Fibroblast of lung (primary cell): ENCODE measurements at regions not wholly inside any gene's neighbourhood (a gene's known extent, or its start where the extent isn't known, plus 50 kb on each side); places are given as distances from the start of the nearest gene placed in this dataset.

ENCODE experiments used
- DNase-seq, 2 donors: peaks; one replicate each; pipeline versions ENCODE4 v3.0.0 to v3.0.0-alpha.2; 2010; ENCODE audit warnings: low read depth in 2 of 2
- H2AFZ ChIP-seq: 2 replicates; pipeline ENCODE4 v1.5.1; 2012; ENCODE audit warnings: low read length, control low read depth, inconsistent platforms
- H3K27ac ChIP-seq: 2 replicates; pipeline ENCODE4 v1.5.1; 2011; ENCODE audit warnings: low read length, control low read depth; ENCODE audit not compliant: insufficient read depth
- H3K27me3 ChIP-seq: 2 replicates; pipeline ENCODE4 v1.5.1; 2011; ENCODE audit warnings: mild to moderate bottlenecking, low read length; ENCODE audit not compliant: control insufficient read depth, insufficient read depth
- H3K36me3 ChIP-seq: 2 replicates; pipeline ENCODE4 v1.5.1; 2011; ENCODE audit warnings: low read length; ENCODE audit not compliant: control insufficient read depth, insufficient read depth
- H3K4me1 ChIP-seq: 2 replicates; pipeline ENCODE4 v1.5.1; 2011; ENCODE audit warnings: low read length; ENCODE audit not compliant: control insufficient read depth, insufficient read depth; ENCODE audit errors: extremely low read depth
- H3K4me2 ChIP-seq: 2 replicates; pipeline ENCODE4 v1.5.1; 2011; ENCODE audit warnings: low read length, control low read depth; ENCODE audit not compliant: insufficient read depth; ENCODE audit errors: extremely low read depth
- H3K4me3 ChIP-seq, 4 experiments: fragments of 200-600 bp in 1 of 4; sonication (generic) in 1 of 4; replicated peaks in 1 of 4; 2 replicates each; pipeline ENCODE4 v1.5.1; 2011 to 2016; ENCODE audit warnings: low read length in 4 of 4, low read depth in 3 of 4, mild to moderate bottlenecking in 3 of 4, control low read depth in 2 of 4, inconsistent platforms in 1 of 4, mixed read lengths in 1 of 4; ENCODE audit not compliant: insufficient read depth in 1 of 4; ENCODE audit errors: control extremely low read depth in 1 of 4
- H3K79me2 ChIP-seq: 2 replicates; pipeline ENCODE4 v1.5.1; 2012; ENCODE audit warnings: mild to moderate bottlenecking, low read length, inconsistent platforms; ENCODE audit not compliant: control insufficient read depth, insufficient read depth
- H3K9ac ChIP-seq: 2 replicates; pipeline ENCODE4 v1.5.1; 2011; ENCODE audit warnings: mild to moderate bottlenecking, low read length, control low read depth; ENCODE audit not compliant: insufficient read depth
- H3K9me3 ChIP-seq: 2 replicates; pipeline ENCODE4 v1.5.1; 2012; ENCODE audit warnings: low read depth, low read length; ENCODE audit not compliant: control insufficient read depth, insufficient read depth
- H4K20me1 ChIP-seq: 2 replicates; pipeline ENCODE4 v1.5.1; 2011; ENCODE audit warnings: low read length; ENCODE audit not compliant: control insufficient read depth, insufficient read depth; ENCODE audit errors: extremely low read depth
- EZH2 ChIP-seq: IDR thresholded peaks from 2 replicates; pipeline ENCODE4 v1.5.1; 2012; ENCODE audit warnings: low read length, control low read depth, mild to moderate bottlenecking; ENCODE audit errors: missing control alignments
- TF ChIP-seq, protein P1 (sequence below), 2 donors: IDR thresholded peaks in 1 of 2; conservative IDR thresholded peaks in 1 of 2; 1 replicate in 1 of 2; 2 replicates in 1 of 2; pipeline ENCODE4 v1.5.1; 2011 to 2012; ENCODE audit warnings: low read length in 2 of 2, control low read depth in 1 of 2, inconsistent platforms in 1 of 2, low read depth in 1 of 2, mild to moderate bottlenecking in 1 of 2

DNA sequence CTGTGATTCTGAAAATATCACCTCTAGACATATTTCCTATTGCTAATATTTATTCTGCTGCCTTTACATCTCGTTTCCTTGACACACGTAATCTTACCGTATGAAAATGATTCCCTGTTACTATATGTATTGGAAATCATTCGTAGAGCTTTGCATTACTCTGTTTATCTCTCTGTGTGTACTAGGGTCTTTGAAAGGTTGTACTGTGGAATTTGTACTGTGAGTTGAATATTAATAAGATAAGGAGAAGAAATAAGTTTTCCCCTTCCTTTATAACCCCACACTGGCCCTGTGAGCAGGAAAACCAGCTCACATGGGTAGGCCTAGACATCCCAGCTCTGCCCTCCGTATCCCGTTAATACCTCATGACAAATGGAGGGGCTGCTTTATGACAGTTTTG is 354.9 kb downstream of the KLF5 start:
- H3K9me3 ChIP-seq, result no peaks in the 10 kb centered on the region
- DNase-seq, result no peak
- no peaks in the 10 kb centered on the region for H3K27me3 ChIP-seq

DNA sequence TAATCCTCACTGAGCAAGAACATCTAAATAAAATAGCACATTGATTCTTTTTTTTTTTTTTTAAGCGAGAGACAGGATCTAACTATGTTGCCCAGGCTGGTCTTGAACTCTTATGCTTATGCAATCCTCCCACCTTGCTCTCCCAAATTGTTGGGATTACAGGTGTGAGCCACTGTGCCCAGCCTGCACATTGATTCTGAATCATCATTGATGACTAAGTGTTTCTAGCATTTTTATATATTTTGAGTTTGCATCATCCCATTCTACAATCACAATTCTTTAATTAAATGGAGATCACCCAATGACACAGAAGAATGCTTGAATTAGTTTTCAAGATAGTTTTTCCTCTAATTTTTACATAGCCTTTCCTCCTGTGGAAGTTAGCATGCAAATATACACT is 354.1 kb downstream of the KLF5 start:
- H3K4me1 ChIP-seq, result no peaks in the 10 kb centered on the region
- H3K79me2 ChIP-seq, result no peaks in the 10 kb centered on the region
- TF ChIP-seq EZH2, result no peak
- TF ChIP-seq, protein P1, sequence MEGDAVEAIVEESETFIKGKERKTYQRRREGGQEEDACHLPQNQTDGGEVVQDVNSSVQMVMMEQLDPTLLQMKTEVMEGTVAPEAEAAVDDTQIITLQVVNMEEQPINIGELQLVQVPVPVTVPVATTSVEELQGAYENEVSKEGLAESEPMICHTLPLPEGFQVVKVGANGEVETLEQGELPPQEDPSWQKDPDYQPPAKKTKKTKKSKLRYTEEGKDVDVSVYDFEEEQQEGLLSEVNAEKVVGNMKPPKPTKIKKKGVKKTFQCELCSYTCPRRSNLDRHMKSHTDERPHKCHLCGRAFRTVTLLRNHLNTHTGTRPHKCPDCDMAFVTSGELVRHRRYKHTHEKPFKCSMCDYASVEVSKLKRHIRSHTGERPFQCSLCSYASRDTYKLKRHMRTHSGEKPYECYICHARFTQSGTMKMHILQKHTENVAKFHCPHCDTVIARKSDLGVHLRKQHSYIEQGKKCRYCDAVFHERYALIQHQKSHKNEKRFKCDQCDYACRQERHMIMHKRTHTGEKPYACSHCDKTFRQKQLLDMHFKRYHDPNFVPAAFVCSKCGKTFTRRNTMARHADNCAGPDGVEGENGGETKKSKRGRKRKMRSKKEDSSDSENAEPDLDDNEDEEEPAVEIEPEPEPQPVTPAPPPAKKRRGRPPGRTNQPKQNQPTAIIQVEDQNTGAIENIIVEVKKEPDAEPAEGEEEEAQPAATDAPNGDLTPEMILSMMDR (conservative IDR thresholded peaks at IDR 0.05 in 1 of 2, IDR thresholded peaks at IDR 0.05 in 1 of 2; ENCODE audit: low read depth in 1 of 2, low read length in 2 of 2), result no peak
- no peaks in the 10 kb centered on the region for H3K9me3 ChIP-seq
- no peak overlapping the region for H3K9ac ChIP-seq
- no peaks in the 10 kb centered on the region for H3K36me3 ChIP-seq
- H3K4me2 ChIP-seq, result no peak overlapping the region
- DNase-seq, result no peak
- no peaks in the 10 kb centered on the region for H4K20me1 ChIP-seq
- H2AFZ ChIP-seq, result no peak overlapping the region
- H3K27ac ChIP-seq, result no peak overlapping the region
- H3K27me3 ChIP-seq, result no peaks in the 10 kb centered on the region
- no peak overlapping the region for H3K4me3 ChIP-seq

More for the DNA sequence above, 354.9 kb downstream of the KLF5 start:
- Histone ChIP-seq H3K36me3 (no peaks in the 10 kb centered on the region), H3K9ac (no peak overlapping the region), H4K20me1 (no peaks in the 10 kb centered on the region), H3K27ac (no peak overlapping the region), H2AFZ (no peak overlapping the region), H3K4me2 (no peak overlapping the region), H3K4me1 (no peaks in the 10 kb centered on the region), H3K79me2 (no peaks in the 10 kb centered on the region), H3K4me3 (no peak overlapping the region)
- no peak for TF ChIP-seq EZH2
- TF ChIP-seq, protein P1 (conservative IDR thresholded peaks at IDR 0.05 in 1 of 2, IDR thresholded peaks at IDR 0.05 in 1 of 2; ENCODE audit: low read depth in 1 of 2, low read length in 2 of 2), result no peak

DNA sequence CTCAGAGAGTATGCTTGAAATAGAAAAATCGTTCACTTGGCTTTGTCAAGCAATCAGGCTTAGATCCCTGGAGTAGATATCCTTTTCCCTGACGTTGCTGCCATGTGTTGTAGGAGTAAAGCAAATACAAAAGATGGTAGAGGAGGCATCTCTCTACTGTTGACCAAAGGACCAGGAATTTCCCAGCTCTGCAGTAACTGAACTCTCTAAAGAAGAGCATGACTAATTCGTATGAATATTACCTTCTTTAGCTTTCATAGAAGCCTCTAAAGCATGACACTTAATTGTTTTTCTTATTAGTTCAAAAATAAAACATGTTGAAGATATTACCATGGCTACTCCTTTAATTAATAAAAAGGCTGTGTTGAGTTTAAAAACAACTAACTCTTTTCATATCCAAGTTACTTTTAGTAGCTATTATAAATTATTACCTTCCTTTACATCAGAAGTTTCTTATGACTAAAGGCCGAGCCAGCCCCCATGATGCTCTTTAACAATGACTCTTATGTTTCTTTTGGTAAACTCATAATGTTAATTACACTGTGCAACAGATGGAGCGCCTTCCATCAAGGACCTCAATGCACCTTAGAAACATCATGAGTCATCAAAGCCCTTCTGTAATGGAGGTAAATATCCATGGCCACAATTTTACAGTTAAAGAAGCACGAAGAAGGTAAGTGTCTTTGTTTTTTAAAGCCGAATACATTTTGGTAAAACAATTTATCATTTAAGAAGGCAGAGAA is 352.4 kb downstream of the KLF5 start:
- H3K36me3 ChIP-seq, result no peaks in the 10 kb centered on the region
- no peaks in the 10 kb centered on the region for H4K20me1 ChIP-seq
- H2AFZ ChIP-seq, result no peak overlapping the region
- TF ChIP-seq, protein P1 (conservative IDR thresholded peaks at IDR 0.05 in 1 of 2, IDR thresholded peaks at IDR 0.05 in 1 of 2; ENCODE audit: low read depth in 1 of 2, low read length in 2 of 2), result no peak
- TF ChIP-seq EZH2, result no peak
- H3K79me2 ChIP-seq, result no peaks in the 10 kb centered on the region
- H3K27me3 ChIP-seq, result no peaks in the 10 kb centered on the region
- H3K4me2 ChIP-seq, result no peak overlapping the region
- H3K27ac ChIP-seq, result no peak overlapping the region
- no peak overlapping the region for H3K9ac ChIP-seq
- H3K4me1 ChIP-seq, result no peaks in the 10 kb centered on the region
- no peak overlapping the region for H3K4me3 ChIP-seq
- DNase-seq, result peak in 1 of 2 donors; percentile 27
- no peaks in the 10 kb centered on the region for H3K9me3 ChIP-seq
